AG09319 (cell line): ENCODE measurements at regions not wholly inside any gene's neighbourhood (a gene's known extent, or its start where the extent isn't known, plus 50 kb on each side); places are given as distances from the start of the nearest gene placed in this dataset.
"Not testable (repeated sequence)": the region's sequence is repeated elsewhere in the genome, so short reads cannot be mapped to it uniquely, and the experiment has no call there.

Experiments used
- DNase-seq: peaks from one replicate; pipeline ENCODE4 v3.0.0-alpha.2; 2010; ENCODE audit warnings: low read depth; ENCODE audit errors: extremely low read depth
- TF ChIP-seq, protein P1 (sequence below): IDR thresholded peaks from 2 replicates; pipeline ENCODE4 v1.5.1; 2011; ENCODE audit warnings: low read depth, mild to moderate bottlenecking, inconsistent platforms, low read length, moderate library complexity

GRCh38 chr1:117708323-117709248 lies 102.7 kb downstream of the TENT5C start:
- DNase-seq = no peak
- TF ChIP-seq, protein P1, sequence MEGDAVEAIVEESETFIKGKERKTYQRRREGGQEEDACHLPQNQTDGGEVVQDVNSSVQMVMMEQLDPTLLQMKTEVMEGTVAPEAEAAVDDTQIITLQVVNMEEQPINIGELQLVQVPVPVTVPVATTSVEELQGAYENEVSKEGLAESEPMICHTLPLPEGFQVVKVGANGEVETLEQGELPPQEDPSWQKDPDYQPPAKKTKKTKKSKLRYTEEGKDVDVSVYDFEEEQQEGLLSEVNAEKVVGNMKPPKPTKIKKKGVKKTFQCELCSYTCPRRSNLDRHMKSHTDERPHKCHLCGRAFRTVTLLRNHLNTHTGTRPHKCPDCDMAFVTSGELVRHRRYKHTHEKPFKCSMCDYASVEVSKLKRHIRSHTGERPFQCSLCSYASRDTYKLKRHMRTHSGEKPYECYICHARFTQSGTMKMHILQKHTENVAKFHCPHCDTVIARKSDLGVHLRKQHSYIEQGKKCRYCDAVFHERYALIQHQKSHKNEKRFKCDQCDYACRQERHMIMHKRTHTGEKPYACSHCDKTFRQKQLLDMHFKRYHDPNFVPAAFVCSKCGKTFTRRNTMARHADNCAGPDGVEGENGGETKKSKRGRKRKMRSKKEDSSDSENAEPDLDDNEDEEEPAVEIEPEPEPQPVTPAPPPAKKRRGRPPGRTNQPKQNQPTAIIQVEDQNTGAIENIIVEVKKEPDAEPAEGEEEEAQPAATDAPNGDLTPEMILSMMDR = no peak

DNA sequence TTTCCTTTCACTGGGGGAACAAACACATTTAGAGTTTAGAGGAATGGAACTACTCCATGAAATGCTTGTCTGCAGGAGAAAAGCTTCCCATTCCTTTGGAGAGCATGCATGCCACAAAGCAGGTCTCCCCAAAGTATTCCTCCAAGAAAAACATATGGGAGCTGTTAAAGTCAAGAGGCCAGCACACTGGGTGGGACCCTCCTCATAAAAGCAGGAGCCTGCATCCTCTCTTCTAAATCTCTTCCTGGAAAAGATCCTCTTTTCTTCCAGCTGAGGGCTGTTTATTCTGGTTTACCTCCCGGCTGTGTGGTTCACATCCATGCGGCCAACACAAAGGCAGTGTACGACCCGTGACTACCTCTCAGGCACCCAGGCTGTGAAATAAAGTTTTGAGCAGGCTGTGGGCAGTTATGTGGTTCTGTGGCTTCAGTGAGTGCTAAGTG lies 103.4 kb downstream of the TENT5C start:
- no peak for DNase-seq
- TF ChIP-seq, protein P1 = no peak

DNA sequence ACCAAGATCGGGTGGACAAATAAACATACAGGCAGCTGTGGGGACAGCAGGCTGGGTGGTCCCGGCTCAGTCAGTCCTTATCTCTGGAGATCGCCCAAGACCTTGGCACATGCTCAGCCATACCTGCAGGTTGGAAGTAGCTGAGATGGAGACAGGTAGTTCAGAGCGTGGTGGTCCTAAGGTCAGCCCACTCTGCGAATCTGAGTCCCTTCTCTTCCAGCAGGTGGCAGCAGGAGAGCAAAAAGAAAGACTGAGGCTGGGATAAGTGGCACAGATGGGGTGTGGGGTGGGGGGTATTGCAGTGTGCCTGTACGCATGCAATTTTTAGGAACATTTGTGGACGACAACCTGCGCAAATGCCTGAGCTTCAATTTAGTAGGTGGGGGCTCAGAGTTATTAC lies 104.9 kb downstream of the TENT5C start:
- TF ChIP-seq, protein P1 = peak; percentile 23

GRCh38 chr1:117712621-117713020 lies 106.8 kb downstream of the TENT5C start:
- no peak for DNase-seq
- TF ChIP-seq, protein P1 = no peak

More for the DNA sequence above, 104.9 kb downstream of the TENT5C start:
- no peak for DNase-seq

GRCh38 chr1:117714546-117714945 lies 108.7 kb downstream of the TENT5C start:
- no peak for DNase-seq
- TF ChIP-seq, protein P1 = no peak

DNA sequence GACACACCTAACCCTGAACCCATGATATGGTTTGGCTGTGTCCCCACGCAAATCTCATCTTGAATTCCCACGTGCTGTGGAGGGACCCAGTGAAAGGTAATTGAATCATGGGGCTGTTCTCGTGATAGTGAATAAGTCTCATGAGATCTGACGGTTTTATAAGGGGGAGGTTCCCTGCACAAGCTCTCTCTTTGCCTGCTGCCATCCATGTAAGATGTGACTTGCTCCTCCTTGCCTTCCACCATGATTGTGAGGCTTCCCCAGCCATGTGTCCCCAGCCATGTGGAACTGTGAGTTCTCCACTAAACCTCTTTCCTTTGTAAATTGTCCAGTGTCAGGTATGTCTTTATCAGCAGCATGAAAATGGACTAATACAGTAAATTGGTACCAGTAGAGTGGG lies 110.2 kb downstream of the TENT5C start:
- not testable (repeated sequence) for DNase-seq

DNA sequence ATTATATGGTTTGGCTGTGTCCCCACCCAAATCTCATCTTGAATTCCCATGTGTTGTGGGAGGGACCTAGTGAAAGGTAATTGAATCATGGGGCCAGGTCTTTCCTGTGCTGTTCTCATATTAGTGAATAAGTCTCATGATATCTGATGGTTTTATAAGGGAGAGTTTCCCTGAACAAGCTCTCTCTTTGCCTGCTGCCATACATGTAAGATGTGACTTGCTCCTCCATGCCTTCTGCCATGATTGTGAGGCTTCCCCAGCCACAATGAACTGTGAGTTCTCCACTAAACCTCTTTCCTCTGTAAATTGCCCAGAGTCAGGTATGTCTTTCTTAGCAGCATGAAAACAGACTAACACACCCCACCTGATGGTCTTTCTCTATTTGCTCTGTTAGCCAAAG lies 112.1 kb downstream of the TENT5C start:
- not testable (repeated sequence) for DNase-seq

DNA sequence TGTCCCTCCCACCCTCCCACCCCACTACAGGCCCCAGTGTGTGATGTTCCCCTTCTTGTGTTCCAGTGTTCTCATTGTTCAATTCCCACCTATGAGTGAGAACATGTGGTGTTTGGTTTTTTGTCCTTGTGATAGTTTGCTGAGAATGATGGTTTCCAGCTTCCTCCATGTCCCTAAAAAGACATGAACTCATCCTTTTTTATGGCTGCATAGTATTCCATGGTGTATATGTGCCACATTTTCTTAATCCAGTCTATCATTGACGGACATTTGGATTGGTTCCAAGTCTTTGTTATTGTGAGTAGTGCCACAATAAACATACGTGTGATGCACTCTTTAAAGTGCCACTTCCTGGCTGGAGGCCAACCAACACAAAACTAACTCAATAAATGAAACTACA lies 112.7 kb downstream of the TENT5C start:
- not testable (repeated sequence) for DNase-seq

DNA sequence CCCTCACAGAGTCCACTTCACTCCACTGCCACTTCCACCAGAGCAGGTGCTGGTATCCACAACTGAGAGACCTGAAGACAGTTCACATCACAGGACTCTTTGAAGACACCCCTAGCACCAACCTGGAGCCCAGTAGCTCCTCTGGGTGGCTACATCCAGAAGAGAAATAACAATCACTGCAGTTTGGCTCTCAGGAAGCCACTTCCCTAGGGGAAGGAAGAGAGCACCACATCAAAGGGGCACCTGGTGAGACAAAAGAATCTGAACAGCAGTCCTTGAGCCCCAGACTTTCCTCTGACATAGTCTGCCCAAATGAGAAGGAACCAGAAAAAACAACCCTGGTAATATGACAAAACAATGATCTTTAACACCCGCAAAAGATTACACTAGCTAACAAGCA lies 113.2 kb downstream of the TENT5C start:
- TF ChIP-seq, protein P1 = no peak
- no peak for DNase-seq
